ENCODE measurements at regions not wholly inside any gene's neighbourhood (a gene's known extent, or its start where the extent isn't known, plus 50 kb on each side); places are given as distances from the start of the nearest gene placed in this dataset.

DNA sequence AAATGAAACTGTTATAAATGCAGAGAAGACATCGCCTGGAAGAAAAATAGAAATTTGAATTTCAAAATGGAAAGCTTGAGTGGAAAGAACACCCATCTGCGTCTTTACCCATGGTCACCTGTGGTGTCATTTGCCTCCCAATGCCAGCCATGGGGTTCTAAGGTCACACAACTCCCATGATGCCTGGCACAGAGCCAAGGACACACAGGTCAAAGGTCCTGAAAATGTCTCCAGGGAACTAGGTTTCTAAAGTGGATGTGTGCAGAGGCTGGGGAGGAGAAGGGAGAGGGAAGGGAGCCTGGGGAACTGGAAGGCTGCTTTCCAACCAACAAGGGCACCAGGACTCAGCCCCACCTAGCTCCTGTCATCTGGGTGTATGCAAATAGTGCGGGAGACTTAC lies 724.0 kb upstream of the TMEM132C start:
- no peak overlapping the region for H3K4me2 ChIP-seq (ENCODE audit: low read length)

DNA sequence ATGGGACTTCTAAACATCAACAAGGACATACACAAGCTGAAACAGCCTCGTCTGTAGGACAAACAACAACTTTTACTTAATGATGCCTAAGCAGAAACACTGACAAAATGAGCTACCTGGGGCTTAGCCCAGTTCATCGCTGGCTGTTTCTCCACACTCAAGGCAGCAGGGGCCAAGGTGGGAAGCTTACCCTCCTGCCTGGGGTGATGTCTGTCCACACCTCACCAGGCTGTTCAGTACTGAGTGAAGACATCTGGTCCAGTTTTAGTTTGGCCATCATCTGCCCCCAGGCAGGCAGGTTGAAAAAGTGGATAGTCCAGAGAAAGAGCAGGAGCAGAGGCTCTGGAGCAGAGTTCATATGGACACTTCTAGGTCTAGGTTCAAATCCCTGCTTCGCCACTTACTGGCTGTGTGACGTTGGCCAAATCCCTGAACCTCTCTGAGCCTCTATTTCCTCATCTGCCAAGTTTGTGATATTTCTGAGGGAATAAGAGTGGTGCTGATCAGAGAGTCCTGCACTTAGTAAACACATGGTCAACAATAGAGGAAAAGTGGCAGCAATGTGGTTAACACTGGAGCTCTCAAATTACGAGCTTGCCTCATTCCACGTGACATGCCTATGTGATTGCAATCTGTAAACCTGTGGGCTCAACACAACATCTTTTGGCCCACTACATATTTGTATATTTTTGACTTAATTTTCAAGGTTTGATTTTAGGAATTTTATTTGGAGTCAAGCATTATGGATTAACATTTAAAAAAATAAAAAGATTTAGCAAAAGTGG lies 720.1 kb upstream of the TMEM132C start:
- Histone ChIP-seq H3K4me2 (ENCODE audit: low read length) (no peak overlapping the region), H3F3A (ENCODE audit: insufficient read depth, low read length) (no peaks in the 10 kb centered on the region), H3K9ac (ENCODE audit: low read length) (no peak overlapping the region), H3K9me2 (ENCODE audit: low read depth, low read length) (no peaks in the 10 kb centered on the region), H3K4me3 (ENCODE audit: low read depth, low read length, poor library complexity, severe bottlenecking) (no peak overlapping the region), H3K27me3 (ENCODE audit: insufficient read depth, low read length) (no peaks in the 10 kb centered on the region), H3K4me1 (ENCODE audit: insufficient read depth, low read length, severe bottlenecking) (no peaks in the 10 kb centered on the region), H2AFZ (ENCODE audit: low read length) (no peak overlapping the region), H3K27ac (ENCODE audit: low read depth, low read length, poor library complexity, severe bottlenecking) (no peak overlapping the region), H3K79me2 (ENCODE audit: insufficient read depth, low read length) (no peaks in the 10 kb centered on the region), H3K36me3 (ENCODE audit: insufficient read depth, low read length) (no peaks in the 10 kb centered on the region), H3K9me3 (ENCODE audit: low read length) (no peaks in the 10 kb centered on the region), H4K20me1 (ENCODE audit: insufficient read depth, low read length) (no peaks in the 10 kb centered on the region)
- TF ChIP-seq CTCF (IDR thresholded peaks at IDR 0.05; ENCODE audit: low read length) (no peak), EZH2 (IDR thresholded peaks at IDR 0.05; ENCODE audit: borderline replicate concordance, low read length) (no peak)

More for the DNA sequence above, 724.0 kb upstream of the TMEM132C start:
- TF ChIP-seq CTCF (IDR thresholded peaks at IDR 0.05; ENCODE audit: low read length) (no peak), EZH2 (IDR thresholded peaks at IDR 0.05; ENCODE audit: borderline replicate concordance, low read length) (no peak)
- Histone ChIP-seq H3F3A (ENCODE audit: insufficient read depth, low read length) (no peaks in the 10 kb centered on the region), H3K79me2 (ENCODE audit: insufficient read depth, low read length) (no peaks in the 10 kb centered on the region), H3K27ac (ENCODE audit: low read depth, low read length, poor library complexity, severe bottlenecking) (no peak overlapping the region), H3K9me3 (ENCODE audit: low read length) (no peaks in the 10 kb centered on the region), H3K4me3 (ENCODE audit: low read depth, low read length, poor library complexity, severe bottlenecking) (no peak overlapping the region), H3K4me1 (ENCODE audit: insufficient read depth, low read length, severe bottlenecking) (no peaks in the 10 kb centered on the region), H3K36me3 (ENCODE audit: insufficient read depth, low read length) (no peaks in the 10 kb centered on the region), H3K27me3 (ENCODE audit: insufficient read depth, low read length) (no peaks in the 10 kb centered on the region), H3K9me2 (ENCODE audit: low read depth, low read length) (no peaks in the 10 kb centered on the region), H2AFZ (ENCODE audit: low read length) (no peak overlapping the region), H4K20me1 (ENCODE audit: insufficient read depth, low read length) (no peaks in the 10 kb centered on the region), H3K9ac (ENCODE audit: low read length) (no peak overlapping the region)

GRCh38 chr12:127548123-127548553 lies 718.8 kb upstream of the TMEM132C start:
- no peaks in the 10 kb centered on the region for H3F3A ChIP-seq (ENCODE audit: insufficient read depth, low read length)
- no peaks in the 10 kb centered on the region for H3K9me2 ChIP-seq (ENCODE audit: low read depth, low read length)
- no peaks in the 10 kb centered on the region for H3K9me3 ChIP-seq (ENCODE audit: low read length)
- no peak overlapping the region for H3K9ac ChIP-seq (ENCODE audit: low read length)
- H3K36me3 ChIP-seq (ENCODE audit: insufficient read depth, low read length): no peaks in the 10 kb centered on the region
- TF ChIP-seq EZH2 (IDR thresholded peaks at IDR 0.05; ENCODE audit: borderline replicate concordance, low read length): no peak
- TF ChIP-seq CTCF (IDR thresholded peaks at IDR 0.05; ENCODE audit: low read length): no peak
- no peaks in the 10 kb centered on the region for H4K20me1 ChIP-seq (ENCODE audit: insufficient read depth, low read length)
- no peak overlapping the region for H3K4me3 ChIP-seq (ENCODE audit: low read depth, low read length, poor library complexity, severe bottlenecking)
- H2AFZ ChIP-seq (ENCODE audit: low read length): no peak overlapping the region
- no peaks in the 10 kb centered on the region for H3K79me2 ChIP-seq (ENCODE audit: insufficient read depth, low read length)
- no peaks in the 10 kb centered on the region for H3K4me1 ChIP-seq (ENCODE audit: insufficient read depth, low read length, severe bottlenecking)
- H3K27ac ChIP-seq (ENCODE audit: low read depth, low read length, poor library complexity, severe bottlenecking): no peak overlapping the region
- H3K27me3 ChIP-seq (ENCODE audit: insufficient read depth, low read length): no peaks in the 10 kb centered on the region
- no peak overlapping the region for H3K4me2 ChIP-seq (ENCODE audit: low read length)
